Mesendoderm (in vitro differentiated cells): ENCODE measurements at regions not wholly inside any gene's neighbourhood (a gene's known extent, or its start where the extent isn't known, plus 50 kb on each side); places are given as distances from the start of the nearest gene placed in this dataset.
A peak's percentile ranks its signal among the peaks of the same experiment; 100 is the strongest.

ENCODE experiments used
- DNase-seq: peaks from one replicate; pipeline ENCODE4 v3.0.0; 2013
- H2AK5ac ChIP-seq: 2 replicates; pipeline ENCODE4 v1.6.1; 2013; ENCODE audit warnings: low read length, inconsistent platforms
- H2BK120ac ChIP-seq: 2 replicates; pipeline ENCODE4 v1.6.1; 2013; ENCODE audit warnings: low read depth, mild to moderate bottlenecking, low read length, moderate library complexity, mixed read lengths
- H2BK15ac ChIP-seq: replicated peaks from 2 replicates; pipeline ENCODE4 v1.6.1; 2013; ENCODE audit warnings: low read depth, mild to moderate bottlenecking, moderate library complexity
- H2BK5ac ChIP-seq: 2 replicates; pipeline ENCODE4 v1.6.1; 2013; ENCODE audit warnings: low read length, inconsistent platforms
- H3K18ac ChIP-seq: 2 replicates; pipeline ENCODE4 v1.6.1; 2013; ENCODE audit warnings: mild to moderate bottlenecking, low read length, mixed read lengths
- H3K23ac ChIP-seq: one replicate; pipeline ENCODE4 v1.6.1; 2013; ENCODE audit warnings: low read length
- H3K27ac ChIP-seq: 2 replicates; pipeline ENCODE4 v1.5.1; 2013; ENCODE audit warnings: low read depth, mild to moderate bottlenecking, inconsistent platforms, low read length, moderate library complexity
- H3K27me3 ChIP-seq: 2 replicates; pipeline ENCODE4 v1.6.1; 2013; ENCODE audit warnings: low read length, control low read depth, mild to moderate bottlenecking, inconsistent platforms; ENCODE audit not compliant: insufficient read depth, poor library complexity
- H3K36me3 ChIP-seq: 2 replicates; pipeline ENCODE4 v1.6.1; 2013; ENCODE audit warnings: low read length, inconsistent platforms; ENCODE audit not compliant: control insufficient read depth, insufficient read depth
- H3K4ac ChIP-seq: one replicate; pipeline ENCODE4 v1.6.1; 2013; ENCODE audit warnings: low read depth, mild to moderate bottlenecking, low read length, moderate library complexity
- H3K4me1 ChIP-seq: 2 replicates; pipeline ENCODE4 v1.6.1; 2013; ENCODE audit warnings: low read depth, low read length, inconsistent platforms; ENCODE audit not compliant: control insufficient read depth
- H3K4me2 ChIP-seq: 2 replicates; pipeline ENCODE4 v1.6.1; 2013; ENCODE audit warnings: low read length
- H3K4me3 ChIP-seq: 2 replicates; pipeline ENCODE4 v1.5.1; 2013; ENCODE audit warnings: mild to moderate bottlenecking, low read length
- H3K56ac ChIP-seq: one replicate; pipeline ENCODE4 v1.6.1; 2013; ENCODE audit warnings: low read length
- H3K79me1 ChIP-seq: 2 replicates; pipeline ENCODE4 v1.6.1; 2013; ENCODE audit warnings: low read length, inconsistent platforms
- H3K79me2 ChIP-seq: 2 replicates; pipeline ENCODE4 v1.6.1; 2013; ENCODE audit warnings: mild to moderate bottlenecking, low read length; ENCODE audit not compliant: control insufficient read depth, insufficient read depth
- H3K9ac ChIP-seq: 2 replicates; pipeline ENCODE4 v1.6.1; 2013; ENCODE audit warnings: low read length, inconsistent platforms
- H4K5ac ChIP-seq: one replicate; pipeline ENCODE4 v1.6.1; 2013; ENCODE audit warnings: low read length
- H4K8ac ChIP-seq: one replicate; pipeline ENCODE4 v1.6.1; 2013; ENCODE audit warnings: low read depth, mild to moderate bottlenecking, control low read depth, low read length, moderate library complexity
- WGBS: extraction: QIAGEN DNeasy Blood & Tissue Kit; methylation state at CpG from one replicate; pipeline ENCODE4 v1.1.7; 2013; ENCODE audit warnings: low lambda C conversion rate, missing lambda C conversion rate; ENCODE audit not compliant: insufficient coverage; ENCODE audit errors: extremely low coverage; 5-methylcytosine and 5-hydroxymethylcytosine counted together

GRCh38 chr13:89688918-89689317, 1658.6 kb upstream of the MIR17HG start:
- Histone ChIP-seq H3K36me3 (no peaks in the 10 kb centered on the region), H2BK15ac (no peak overlapping the region), H3K27me3 (no peaks in the 10 kb centered on the region), H3K18ac (no peak overlapping the region), H3K4me3 (no peak overlapping the region), H3K4me1 (no peaks in the 10 kb centered on the region), H2BK5ac (no peak overlapping the region), H3K9ac (no peak overlapping the region), H3K4ac (no peak overlapping the region), H3K56ac (no peak overlapping the region), H3K4me2 (no peak overlapping the region), H3K79me1 (no peaks in the 10 kb centered on the region), H2BK120ac (no peak overlapping the region), H3K79me2 (no peaks in the 10 kb centered on the region), H4K8ac (no peak overlapping the region), H3K23ac (no peak overlapping the region), H4K5ac (no peak overlapping the region), H3K27ac (no peak overlapping the region), H2AK5ac (no peak overlapping the region)
- no peak for DNase-seq
- WGBS, result no CpG with 5 or more reads among the region's 3 CpGs

- no peak overlapping the region for H3K9ac ChIP-seq
- H3K27me3 ChIP-seq, result no peaks in the 10 kb centered on the region
- H2BK120ac ChIP-seq, result no peak overlapping the region
- no peak overlapping the region for H3K56ac ChIP-seq
- no peaks in the 10 kb centered on the region for H3K4me1 ChIP-seq
- no peak overlapping the region for H2AK5ac ChIP-seq
- no CpG with 5 or more reads among the region's 1 CpG for WGBS
- H3K4me2 ChIP-seq, result no peak overlapping the region
- no peak overlapping the region for H4K8ac ChIP-seq
- H3K18ac ChIP-seq, result no peak overlapping the region
- H3K4ac ChIP-seq, result no peak overlapping the region
- H3K4me3 ChIP-seq, result no peak overlapping the region
- H3K27ac ChIP-seq, result no peak overlapping the region
- no peak overlapping the region for H4K5ac ChIP-seq
- H3K36me3 ChIP-seq, result no peaks in the 10 kb centered on the region
- H3K23ac ChIP-seq, result no peak overlapping the region
- DNase-seq, result no peak
- no peak overlapping the region for H2BK5ac ChIP-seq
- no peaks in the 10 kb centered on the region for H3K79me1 ChIP-seq
- no peaks in the 10 kb centered on the region for H3K79me2 ChIP-seq
- H2BK15ac ChIP-seq, result no peak overlapping the region
Measured at GRCh38 chr13:89694451-89694850, 1653.0 kb upstream of the MIR17HG start.

GRCh38 chr13:89695343-89696257, 1651.9 kb upstream of the MIR17HG start:
- WGBS, result no CpG with 5 or more reads among the region's 4 CpGs
- H3K4me2 ChIP-seq, result no peak overlapping the region
- no peak overlapping the region for H2BK15ac ChIP-seq
- no peak overlapping the region for H3K18ac ChIP-seq
- H3K4me3 ChIP-seq, result no peak overlapping the region
- H2AK5ac ChIP-seq, result no peak overlapping the region
- no peak overlapping the region for H3K27ac ChIP-seq
- H3K56ac ChIP-seq, result peak overlapping the region; percentile 18
- DNase-seq, result peak; percentile 77
- H2BK5ac ChIP-seq, result no peak overlapping the region
- H3K4me1 ChIP-seq, result no peaks in the 10 kb centered on the region
- no peaks in the 10 kb centered on the region for H3K79me2 ChIP-seq
- no peak overlapping the region for H4K5ac ChIP-seq
- H3K27me3 ChIP-seq, result no peaks in the 10 kb centered on the region
- H2BK120ac ChIP-seq, result no peak overlapping the region
- H3K23ac ChIP-seq, result no peak overlapping the region
- H3K9ac ChIP-seq, result no peak overlapping the region
- H3K79me1 ChIP-seq, result no peaks in the 10 kb centered on the region
- H3K4ac ChIP-seq, result no peak overlapping the region
- H4K8ac ChIP-seq, result no peak overlapping the region
- H3K36me3 ChIP-seq, result no peaks in the 10 kb centered on the region

GRCh38 chr13:89701913-89702312, 1645.6 kb upstream of the MIR17HG start:
- no peaks in the 10 kb centered on the region for H3K79me2 ChIP-seq
- no peak overlapping the region for H3K4me3 ChIP-seq
- no peak overlapping the region for H3K56ac ChIP-seq
- no peaks in the 10 kb centered on the region for H3K27me3 ChIP-seq
- no peak overlapping the region for H2BK120ac ChIP-seq
- no peak overlapping the region for H3K9ac ChIP-seq
- no peaks in the 10 kb centered on the region for H3K4me1 ChIP-seq
- no peak overlapping the region for H4K5ac ChIP-seq
- H3K4ac ChIP-seq, result no peak overlapping the region
- no CpG with 5 or more reads among the region's 9 CpGs for WGBS
- H3K27ac ChIP-seq, result no peak overlapping the region
- H2BK15ac ChIP-seq, result no peak overlapping the region
- no peaks in the 10 kb centered on the region for H3K79me1 ChIP-seq
- no peak overlapping the region for H3K18ac ChIP-seq
- DNase-seq, result no peak
- H3K4me2 ChIP-seq, result no peak overlapping the region
- H2AK5ac ChIP-seq, result no peak overlapping the region
- no peak overlapping the region for H2BK5ac ChIP-seq
- H4K8ac ChIP-seq, result no peak overlapping the region
- no peak overlapping the region for H3K23ac ChIP-seq
- no peaks in the 10 kb centered on the region for H3K36me3 ChIP-seq

- H3K4ac ChIP-seq, result no peak overlapping the region
- DNase-seq, result no peak
Measured at GRCh38 chr13:89704040-89704439, 1643.4 kb upstream of the MIR17HG start.

GRCh38 chr13:89708013-89708412, 1639.5 kb upstream of the MIR17HG start:
- DNase-seq, result no peak
- no peaks in the 10 kb centered on the region for H3K4me1 ChIP-seq
- H3K9ac ChIP-seq, result no peak overlapping the region
- no peak overlapping the region for H3K4me3 ChIP-seq
- H3K23ac ChIP-seq, result no peak overlapping the region
- H3K79me2 ChIP-seq, result no peaks in the 10 kb centered on the region
- no peaks in the 10 kb centered on the region for H3K79me1 ChIP-seq
- H3K36me3 ChIP-seq, result no peaks in the 10 kb centered on the region
- no peak overlapping the region for H2BK15ac ChIP-seq
- no peak overlapping the region for H4K5ac ChIP-seq
- no peak overlapping the region for H3K56ac ChIP-seq
- H2BK120ac ChIP-seq, result no peak overlapping the region
- H3K27ac ChIP-seq, result no peak overlapping the region
- WGBS, result no CpG with 5 or more reads among the region's 6 CpGs
- no peak overlapping the region for H3K4me2 ChIP-seq
- no peak overlapping the region for H3K4ac ChIP-seq
- H4K8ac ChIP-seq, result no peak overlapping the region
- no peaks in the 10 kb centered on the region for H3K27me3 ChIP-seq
- no peak overlapping the region for H2AK5ac ChIP-seq
- no peak overlapping the region for H3K18ac ChIP-seq
- no peak overlapping the region for H2BK5ac ChIP-seq

More at GRCh38 chr13:89704040-89704439, 1643.4 kb upstream of the MIR17HG start:
- Histone ChIP-seq H2BK15ac (no peak overlapping the region), H3K56ac (no peak overlapping the region), H3K79me2 (no peaks in the 10 kb centered on the region), H3K23ac (no peak overlapping the region), H3K36me3 (no peaks in the 10 kb centered on the region), H4K5ac (no peak overlapping the region), H3K79me1 (no peaks in the 10 kb centered on the region), H3K4me1 (no peaks in the 10 kb centered on the region), H3K4me3 (no peak overlapping the region), H2BK5ac (no peak overlapping the region), H3K4me2 (no peak overlapping the region), H3K18ac (no peak overlapping the region), H4K8ac (no peak overlapping the region), H2BK120ac (no peak overlapping the region), H3K9ac (no peak overlapping the region), H3K27ac (no peak overlapping the region), H2AK5ac (no peak overlapping the region), H3K27me3 (no peaks in the 10 kb centered on the region)
